ENCODE measurements at regions not wholly inside any gene's neighbourhood (a gene's known extent, or its start where the extent isn't known, plus 50 kb on each side); places are given as distances from the start of the nearest gene placed in this dataset.

DNA sequence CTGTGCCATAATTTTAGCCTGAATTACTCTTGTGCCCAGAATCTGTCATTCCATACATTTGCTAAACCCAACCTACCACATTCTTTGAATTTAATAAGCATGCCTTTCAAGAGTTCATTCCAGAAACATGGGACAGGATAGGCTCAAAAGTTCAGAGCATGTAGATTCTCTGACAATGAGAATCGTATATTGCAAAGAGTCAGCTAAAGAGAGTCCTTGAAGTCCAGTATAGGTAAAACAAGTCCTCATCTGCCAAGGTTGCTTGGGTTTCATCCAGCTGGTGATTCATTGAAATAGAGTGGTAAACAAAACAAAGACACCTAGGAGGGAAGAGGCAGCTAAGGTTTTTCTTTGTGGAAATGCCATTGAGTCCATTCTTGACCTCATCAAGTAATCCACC is 249.3 kb upstream of the DIPK2B start:
- TF ChIP-seq, protein P1, sequence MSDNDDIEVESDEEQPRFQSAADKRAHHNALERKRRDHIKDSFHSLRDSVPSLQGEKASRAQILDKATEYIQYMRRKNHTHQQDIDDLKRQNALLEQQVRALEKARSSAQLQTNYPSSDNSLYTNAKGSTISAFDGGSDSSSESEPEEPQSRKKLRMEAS (IDR thresholded peaks at IDR 0.05; ENCODE audit: low read depth, low read length), result no peak
- TF ChIP-seq POLR2A (IDR thresholded peaks at IDR 0.05; ENCODE audit: extremely low read depth, insufficient read length) (no peak), MYC (IDR thresholded peaks at IDR 0.05; ENCODE audit: low read depth, low read length) (no peak)
- TF ChIP-seq, protein P2, sequence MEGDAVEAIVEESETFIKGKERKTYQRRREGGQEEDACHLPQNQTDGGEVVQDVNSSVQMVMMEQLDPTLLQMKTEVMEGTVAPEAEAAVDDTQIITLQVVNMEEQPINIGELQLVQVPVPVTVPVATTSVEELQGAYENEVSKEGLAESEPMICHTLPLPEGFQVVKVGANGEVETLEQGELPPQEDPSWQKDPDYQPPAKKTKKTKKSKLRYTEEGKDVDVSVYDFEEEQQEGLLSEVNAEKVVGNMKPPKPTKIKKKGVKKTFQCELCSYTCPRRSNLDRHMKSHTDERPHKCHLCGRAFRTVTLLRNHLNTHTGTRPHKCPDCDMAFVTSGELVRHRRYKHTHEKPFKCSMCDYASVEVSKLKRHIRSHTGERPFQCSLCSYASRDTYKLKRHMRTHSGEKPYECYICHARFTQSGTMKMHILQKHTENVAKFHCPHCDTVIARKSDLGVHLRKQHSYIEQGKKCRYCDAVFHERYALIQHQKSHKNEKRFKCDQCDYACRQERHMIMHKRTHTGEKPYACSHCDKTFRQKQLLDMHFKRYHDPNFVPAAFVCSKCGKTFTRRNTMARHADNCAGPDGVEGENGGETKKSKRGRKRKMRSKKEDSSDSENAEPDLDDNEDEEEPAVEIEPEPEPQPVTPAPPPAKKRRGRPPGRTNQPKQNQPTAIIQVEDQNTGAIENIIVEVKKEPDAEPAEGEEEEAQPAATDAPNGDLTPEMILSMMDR (IDR thresholded peaks at IDR 0.05; ENCODE audit: low read depth, low read length), result no peak
- no peak for DNase-seq (ENCODE audit: low read depth)
- no peak overlapping the region for H3K4me3 ChIP-seq (ENCODE audit: low read depth, low read length)

DNA sequence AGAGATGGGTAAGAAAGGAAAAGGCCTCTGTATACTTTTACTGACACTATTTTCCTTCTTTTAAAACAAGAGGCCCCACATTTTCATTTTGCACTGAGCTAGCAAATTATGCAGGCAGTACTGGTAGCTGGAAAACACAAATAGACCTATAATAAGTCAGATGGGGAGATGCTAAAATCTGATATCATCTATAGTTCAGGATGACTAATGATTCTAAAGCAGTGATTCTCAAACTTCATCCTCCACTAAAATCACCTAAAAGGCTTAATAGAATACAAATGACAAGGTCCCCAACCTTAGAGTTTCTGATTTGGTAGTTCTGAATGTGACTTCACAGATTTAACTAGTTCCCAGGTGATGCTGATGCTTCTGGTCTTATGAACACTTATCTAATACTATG is 247.3 kb upstream of the DIPK2B start:
- H3K4me3 ChIP-seq (ENCODE audit: low read depth, low read length), result no peak overlapping the region
- no peak for DNase-seq (ENCODE audit: low read depth)
- TF ChIP-seq POLR2A (IDR thresholded peaks at IDR 0.05; ENCODE audit: extremely low read depth, insufficient read length) (no peak), MYC (IDR thresholded peaks at IDR 0.05; ENCODE audit: low read depth, low read length) (no peak)
- TF ChIP-seq, protein P1 (IDR thresholded peaks at IDR 0.05; ENCODE audit: low read depth, low read length), result no peak
- TF ChIP-seq, protein P2 (IDR thresholded peaks at IDR 0.05; ENCODE audit: low read depth, low read length), result no peak

GRCh38 chrX:45447331-45447730 is 246.7 kb upstream of the DIPK2B start:
- TF ChIP-seq, protein P2 (IDR thresholded peaks at IDR 0.05; ENCODE audit: low read depth, low read length), result no peak
- TF ChIP-seq, protein P1 (IDR thresholded peaks at IDR 0.05; ENCODE audit: low read depth, low read length), result no peak
- no peak for TF ChIP-seq MYC (IDR thresholded peaks at IDR 0.05; ENCODE audit: low read depth, low read length)
- TF ChIP-seq POLR2A (IDR thresholded peaks at IDR 0.05; ENCODE audit: extremely low read depth, insufficient read length), result no peak
- no peak overlapping the region for H3K4me3 ChIP-seq (ENCODE audit: low read depth, low read length)
- DNase-seq (ENCODE audit: low read depth), result no peak

DNA sequence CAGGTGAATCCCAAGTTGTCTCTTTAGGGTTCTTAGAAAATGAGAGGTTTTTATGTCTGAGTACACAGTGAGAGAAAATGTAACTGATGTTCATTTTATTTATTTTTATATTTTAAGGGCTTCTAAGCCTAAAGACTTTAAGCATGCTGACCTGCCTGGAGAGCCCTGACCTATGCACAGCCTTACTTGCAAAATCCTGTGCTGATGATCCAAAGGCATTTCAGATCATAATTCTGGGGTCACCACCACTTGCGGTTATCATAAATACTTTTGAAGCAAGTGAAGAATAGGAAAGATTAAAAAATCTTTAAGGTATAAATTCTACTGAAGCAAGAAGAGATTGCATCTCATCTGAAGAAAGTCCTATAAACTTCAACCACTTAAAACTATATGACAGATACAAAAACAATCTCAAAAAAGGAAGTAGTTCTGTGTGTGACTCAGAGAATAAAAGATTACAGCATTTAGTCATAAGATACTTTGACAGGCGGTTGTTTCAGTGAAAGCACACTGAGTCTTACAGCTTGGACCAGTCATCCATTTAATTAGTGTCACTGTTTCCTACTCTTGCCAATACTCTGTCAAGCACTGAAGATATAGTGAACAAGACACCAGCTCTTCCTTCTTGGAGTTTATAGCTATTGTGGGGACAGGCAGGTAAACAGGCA is 245.2 kb upstream of the DIPK2B start:
- TF ChIP-seq, protein P1 (IDR thresholded peaks at IDR 0.05; ENCODE audit: low read depth, low read length), result no peak
- TF ChIP-seq POLR2A (IDR thresholded peaks at IDR 0.05; ENCODE audit: extremely low read depth, insufficient read length), result no peak
- no peak for TF ChIP-seq MYC (IDR thresholded peaks at IDR 0.05; ENCODE audit: low read depth, low read length)
- TF ChIP-seq, protein P2 (IDR thresholded peaks at IDR 0.05; ENCODE audit: low read depth, low read length), result no peak
- no peak overlapping the region for H3K4me3 ChIP-seq (ENCODE audit: low read depth, low read length)
- DNase-seq (ENCODE audit: low read depth), result peak; percentile 35

DNA sequence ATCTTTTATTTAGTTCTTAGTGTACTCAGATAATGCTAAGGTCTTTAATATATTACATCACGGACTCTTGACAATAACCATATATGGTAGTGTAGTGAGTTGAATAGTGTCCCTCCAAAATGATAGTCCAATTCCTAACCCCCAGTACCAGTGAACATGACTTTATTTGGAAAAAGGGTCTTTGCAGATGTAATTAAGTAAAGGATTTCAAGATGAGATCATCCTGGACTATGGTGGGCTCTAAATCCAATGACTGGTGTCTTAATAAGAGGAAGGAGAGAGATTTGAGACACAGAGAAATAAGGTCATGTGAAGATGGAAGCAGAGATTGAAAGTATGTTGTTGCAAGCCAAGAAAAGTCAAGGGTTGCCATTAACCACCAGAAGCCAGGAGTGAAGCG is 236.5 kb upstream of the DIPK2B start:
- DNase-seq (ENCODE audit: low read depth), result no peak
- no peak overlapping the region for H3K4me3 ChIP-seq (ENCODE audit: low read depth, low read length)
- TF ChIP-seq, protein P1 (IDR thresholded peaks at IDR 0.05; ENCODE audit: low read depth, low read length), result no peak
- no peak for TF ChIP-seq POLR2A (IDR thresholded peaks at IDR 0.05; ENCODE audit: extremely low read depth, insufficient read length)

GRCh38 chrX:45435481-45435880 is 234.8 kb upstream of the DIPK2B start:
- H3K4me3 ChIP-seq (ENCODE audit: low read depth, low read length), result no peak overlapping the region
- DNase-seq (ENCODE audit: low read depth), result no peak
- TF ChIP-seq POLR2A (IDR thresholded peaks at IDR 0.05; ENCODE audit: extremely low read depth, insufficient read length) (no peak), MYC (IDR thresholded peaks at IDR 0.05; ENCODE audit: low read depth, low read length) (no peak)
- TF ChIP-seq, protein P1 (IDR thresholded peaks at IDR 0.05; ENCODE audit: low read depth, low read length), result no peak
- TF ChIP-seq, protein P2 (IDR thresholded peaks at IDR 0.05; ENCODE audit: low read depth, low read length), result no peak

Data from NB4 (cell line).